ENCODE measurements at regions not wholly inside any gene's neighbourhood (a gene's known extent, or its start where the extent isn't known, plus 50 kb on each side); places are given as distances from the start of the nearest gene placed in this dataset.
A peak's percentile ranks its signal among the peaks of the same experiment; 100 is the strongest.

DNA sequence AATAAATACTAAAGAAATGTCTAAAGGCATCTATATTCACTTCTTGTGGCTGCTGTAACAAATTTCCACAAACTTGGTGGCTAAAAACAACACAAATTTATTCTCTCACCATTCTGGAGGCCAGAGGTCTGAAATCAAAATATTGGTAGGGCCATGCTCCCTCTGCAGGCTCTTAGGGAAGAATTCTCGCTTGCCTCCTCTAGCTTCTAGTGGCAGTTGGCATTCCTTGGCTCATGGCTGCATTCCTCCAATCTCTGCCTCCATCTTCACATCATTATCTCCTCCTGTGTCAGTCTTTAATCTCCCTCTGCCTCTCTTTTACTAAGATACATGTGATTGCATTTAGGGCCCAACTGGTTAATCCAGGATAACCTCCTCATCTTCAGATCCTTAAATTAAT lies 54.1 kb upstream of the RFXAP start:
- Histone ChIP-seq H3K9me3 (ENCODE audit: insufficient read depth, low read depth, low read length) (peaks cover 2% of the 10 kb centered on the region), H2BK12ac (ENCODE audit: low read length) (no peak overlapping the region), H2AK5ac (ENCODE audit: low read length) (no peak overlapping the region), H4K91ac (ENCODE audit: low read depth, low read length) (no peak overlapping the region), H3K79me2 (ENCODE audit: control insufficient read depth, insufficient read depth, low read length, poor library complexity) (no peaks in the 10 kb centered on the region), H3K4me2 (ENCODE audit: low read length) (no peak overlapping the region), H2BK5ac (ENCODE audit: low read depth, low read length, poor library complexity) (no peak overlapping the region), H4K8ac (ENCODE audit: low read depth, low read length) (no peak overlapping the region), H3K18ac (ENCODE audit: low read length) (no peak overlapping the region), H3K4me3 (ENCODE audit: low read depth, low read length) (no peak overlapping the region), H3K9ac (ENCODE audit: low read length) (no peak overlapping the region), H2BK120ac (ENCODE audit: insufficient read depth, low read length, poor library complexity) (no peak overlapping the region), H2AFZ (ENCODE audit: insufficient read depth, low read length, poor library complexity) (no peak overlapping the region), H3K23ac (ENCODE audit: low read length) (no peak overlapping the region), H3K36me3 (ENCODE audit: control insufficient read depth in 1 of 2, insufficient read depth in 2 of 2, low read length in 2 of 2) (no peaks in the 10 kb centered on the region), H4K12ac (ENCODE audit: low read depth, low read length) (no peak overlapping the region), H3K4me1 (ENCODE audit: control insufficient read depth in 1 of 2, insufficient read depth in 2 of 2, low read length in 2 of 2) (peaks cover 4 to 6% of the 10 kb centered on the region in 2 experiments), H3K27ac (ENCODE audit: low read depth, low read length) (no peak overlapping the region), H3K27me3 (ENCODE audit: insufficient read depth, low read length) (no peaks in the 10 kb centered on the region), H3K14ac (ENCODE audit: low read length) (no peak overlapping the region), H3K79me1 (ENCODE audit: low read length) (peaks cover 5% of the 10 kb centered on the region), H3K4ac (ENCODE audit: low read depth, low read length) (no peak overlapping the region)
- peak; percentile 45 to 75 for DNase-seq
- no CpG with 5 or more reads among the region's 1 CpG for WGBS (ENCODE audit: extremely low coverage, insufficient coverage, insufficient read length)

- no peak overlapping the region for H2AK5ac ChIP-seq (ENCODE audit: low read length)
- no peaks in the 10 kb centered on the region for H3K27me3 ChIP-seq (ENCODE audit: insufficient read depth, low read length)
- no peak overlapping the region for H2BK5ac ChIP-seq (ENCODE audit: low read depth, low read length, poor library complexity)
- peaks cover 4% of the 10 kb centered on the region for H3K79me1 ChIP-seq (ENCODE audit: low read length)
- H4K8ac ChIP-seq (ENCODE audit: low read depth, low read length): no peak overlapping the region
- H3K23ac ChIP-seq (ENCODE audit: low read length): no peak overlapping the region
- no peaks in the 10 kb centered on the region for H3K36me3 ChIP-seq (ENCODE audit: control insufficient read depth in 1 of 2, insufficient read depth in 2 of 2, low read length in 2 of 2)
- no peaks in the 10 kb centered on the region for H3K79me2 ChIP-seq (ENCODE audit: control insufficient read depth, insufficient read depth, low read length, poor library complexity)
- H3K9ac ChIP-seq (ENCODE audit: low read length): no peak overlapping the region
- peak; percentile 79 to 91 for DNase-seq
- no peak overlapping the region for H3K4me3 ChIP-seq (ENCODE audit: low read depth, low read length)
- no peak overlapping the region for H3K4me2 ChIP-seq (ENCODE audit: low read length)
- H3K18ac ChIP-seq (ENCODE audit: low read length): no peak overlapping the region
- peak overlapping the region; percentile 23 for H3K27ac ChIP-seq (ENCODE audit: low read depth, low read length)
- peaks cover 2% of the 10 kb centered on the region for H3K9me3 ChIP-seq (ENCODE audit: insufficient read depth, low read depth, low read length)
- H2BK120ac ChIP-seq (ENCODE audit: insufficient read depth, low read length, poor library complexity): no peak overlapping the region
- no peak overlapping the region for H3K14ac ChIP-seq (ENCODE audit: low read length)
- H2BK12ac ChIP-seq (ENCODE audit: low read length): no peak overlapping the region
- peaks cover 4 to 5% of the 10 kb centered on the region in 2 experiments for H3K4me1 ChIP-seq (ENCODE audit: control insufficient read depth in 1 of 2, insufficient read depth in 2 of 2, low read length in 2 of 2)
- no peak overlapping the region for H3K4ac ChIP-seq (ENCODE audit: low read depth, low read length)
- H4K91ac ChIP-seq (ENCODE audit: low read depth, low read length): no peak overlapping the region
- H2AFZ ChIP-seq (ENCODE audit: insufficient read depth, low read length, poor library complexity): no peak overlapping the region
- no peak overlapping the region for H4K12ac ChIP-seq (ENCODE audit: low read depth, low read length)
Observed at GRCh38 chr13:36766295-36766694, 52.7 kb upstream of the RFXAP start.

DNA sequence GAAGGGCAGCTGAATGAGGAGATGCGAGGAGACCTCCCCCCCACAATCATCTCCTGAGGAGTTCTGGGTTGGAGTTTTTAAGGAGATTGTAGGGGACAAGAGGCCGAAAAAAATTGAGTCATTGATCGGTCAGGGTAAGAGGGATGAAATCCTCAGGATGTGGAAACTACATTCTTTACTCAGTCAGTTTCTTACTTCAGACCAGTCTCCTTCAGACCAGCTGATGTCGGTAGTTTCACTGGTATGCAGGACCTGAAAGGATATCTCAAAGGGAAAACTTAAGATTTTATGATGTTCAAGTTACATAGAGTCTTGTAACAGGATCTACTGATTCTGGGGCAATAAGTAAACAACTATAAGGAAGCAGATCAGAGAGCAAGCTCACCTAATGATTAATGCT lies 51.7 kb upstream of the RFXAP start:
- no CpG with 5 or more reads among the region's 4 CpGs for WGBS (ENCODE audit: extremely low coverage, insufficient coverage, insufficient read length)
- no peak overlapping the region for H3K4ac ChIP-seq (ENCODE audit: low read depth, low read length)

DNA sequence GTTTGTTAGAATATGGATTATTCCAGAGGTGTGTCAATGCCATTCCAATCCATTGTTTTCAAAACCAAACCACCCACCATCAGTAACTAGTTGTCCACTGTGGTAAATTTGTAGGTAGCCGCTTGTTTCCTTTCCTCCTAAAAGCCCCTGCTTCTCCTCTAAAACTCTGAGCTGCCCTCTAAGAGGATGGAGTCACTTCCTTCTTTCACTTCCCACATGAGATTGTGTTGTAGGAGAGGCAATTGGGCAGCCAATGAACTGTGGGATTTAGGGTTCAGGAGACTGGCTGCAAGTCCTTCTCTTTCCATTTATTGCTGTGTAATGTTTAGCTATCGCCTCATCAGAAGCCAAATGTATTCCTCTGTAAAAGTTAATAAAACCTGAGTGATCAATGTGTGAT lies 49.9 kb upstream of the RFXAP start:
- H2AFZ ChIP-seq (ENCODE audit: insufficient read depth, low read length, poor library complexity): no peak overlapping the region
- H4K12ac ChIP-seq (ENCODE audit: low read depth, low read length): no peak overlapping the region
- no peaks in the 10 kb centered on the region for H3K9me3 ChIP-seq (ENCODE audit: insufficient read depth, low read depth, low read length)
- H2BK12ac ChIP-seq (ENCODE audit: low read length): no peak overlapping the region
- no peak overlapping the region for H3K18ac ChIP-seq (ENCODE audit: low read length)
- H3K9ac ChIP-seq (ENCODE audit: low read length): no peak overlapping the region
- no peak overlapping the region for H4K91ac ChIP-seq (ENCODE audit: low read depth, low read length)
- H3K14ac ChIP-seq (ENCODE audit: low read length): no peak overlapping the region
- WGBS (ENCODE audit: extremely low coverage, insufficient coverage, insufficient read length): no CpG with 5 or more reads among the region's 2 CpGs
- H3K4me3 ChIP-seq (ENCODE audit: low read depth, low read length): no peak overlapping the region
- H3K36me3 ChIP-seq (ENCODE audit: control insufficient read depth in 1 of 2, insufficient read depth in 2 of 2, low read length in 2 of 2): no peaks in the 10 kb centered on the region
- H3K27me3 ChIP-seq (ENCODE audit: insufficient read depth, low read length): no peaks in the 10 kb centered on the region
- no peak overlapping the region for H2BK120ac ChIP-seq (ENCODE audit: insufficient read depth, low read length, poor library complexity)
- H3K4me2 ChIP-seq (ENCODE audit: low read length): no peak overlapping the region
- no peak overlapping the region for H2BK5ac ChIP-seq (ENCODE audit: low read depth, low read length, poor library complexity)
- H3K27ac ChIP-seq (ENCODE audit: low read depth, low read length): no peak overlapping the region
- no peak for DNase-seq
- no peak overlapping the region for H4K8ac ChIP-seq (ENCODE audit: low read depth, low read length)
- no peak overlapping the region for H3K23ac ChIP-seq (ENCODE audit: low read length)
- no peaks in the 10 kb centered on the region for H3K4me1 ChIP-seq (ENCODE audit: control insufficient read depth in 1 of 2, insufficient read depth in 2 of 2, low read length in 2 of 2)
- no peak overlapping the region for H2AK5ac ChIP-seq (ENCODE audit: low read length)
- no peaks in the 10 kb centered on the region for H3K79me1 ChIP-seq (ENCODE audit: low read length)
- no peaks in the 10 kb centered on the region for H3K79me2 ChIP-seq (ENCODE audit: control insufficient read depth, insufficient read depth, low read length, poor library complexity)
- H3K4ac ChIP-seq (ENCODE audit: low read depth, low read length): no peak overlapping the region

More for the DNA sequence above, 51.7 kb upstream of the RFXAP start:
- Histone ChIP-seq H4K8ac (ENCODE audit: low read depth, low read length) (no peak overlapping the region), H3K36me3 (ENCODE audit: control insufficient read depth in 1 of 2, insufficient read depth in 2 of 2, low read length in 2 of 2) (no peaks in the 10 kb centered on the region), H3K4me3 (ENCODE audit: low read depth, low read length) (no peak overlapping the region), H2BK5ac (ENCODE audit: low read depth, low read length, poor library complexity) (no peak overlapping the region), H3K27me3 (ENCODE audit: insufficient read depth, low read length) (no peaks in the 10 kb centered on the region), H2BK12ac (ENCODE audit: low read length) (no peak overlapping the region), H3K9ac (ENCODE audit: low read length) (no peak overlapping the region), H3K4me2 (ENCODE audit: low read length) (no peak overlapping the region), H3K9me3 (ENCODE audit: insufficient read depth, low read depth, low read length) (peaks cover 2% of the 10 kb centered on the region), H2AFZ (ENCODE audit: insufficient read depth, low read length, poor library complexity) (no peak overlapping the region), H3K14ac (ENCODE audit: low read length) (no peak overlapping the region), H4K91ac (ENCODE audit: low read depth, low read length) (no peak overlapping the region), H3K79me1 (ENCODE audit: low read length) (peaks cover 1% of the 10 kb centered on the region), H3K18ac (ENCODE audit: low read length) (no peak overlapping the region), H2AK5ac (ENCODE audit: low read length) (no peak overlapping the region), H3K79me2 (ENCODE audit: control insufficient read depth, insufficient read depth, low read length, poor library complexity) (no peaks in the 10 kb centered on the region), H4K12ac (ENCODE audit: low read depth, low read length) (no peak overlapping the region), H2BK120ac (ENCODE audit: insufficient read depth, low read length, poor library complexity) (no peak overlapping the region), H3K23ac (ENCODE audit: low read length) (no peak overlapping the region), H3K27ac (ENCODE audit: low read depth, low read length) (no peak overlapping the region), H3K4me1 (ENCODE audit: control insufficient read depth in 1 of 2, insufficient read depth in 2 of 2, low read length in 2 of 2) (peaks cover 2% of the 10 kb centered on the region in 2 experiments)
- peak in 1 of 2 donors; percentile 10 for DNase-seq

Data from trophoblast cell (in vitro differentiated cells and primary cell).